Left lung (tissue), 4 donors: ENCODE measurements at regions not wholly inside any gene's neighbourhood (a gene's known extent, or its start where the extent isn't known, plus 50 kb on each side); places are given as distances from the start of the nearest gene placed in this dataset.
A peak's percentile ranks its signal among the peaks of the same experiment; 100 is the strongest.

Source experiments
- ATAC-seq: fragments of 200-7000 bp; cut with Tn5 transposase; one replicate; pipeline ENCODE4 v1.9.1; 2020; ENCODE audit warnings: moderate library complexity
- DNase-seq, 4 donors: peaks; one replicate each; pipeline ENCODE4 v3.0.0-alpha.2; 2013 to 2020
- H3K27ac ChIP-seq, 2 donors: fragments of 200-600 bp; sonication (generic) in 1 of 2; one replicate each; pipeline versions ENCODE4 v1.5.0 to v1.8.0; 2020 to 2021
- H3K27me3 ChIP-seq, 2 donors: fragments of 200-600 bp; sonication (generic) in 1 of 2; one replicate each; pipeline versions ENCODE4 v1.5.0 to v1.8.0; 2020 to 2021
- H3K36me3 ChIP-seq, 2 donors: fragments of 200-600 bp; sonication (generic) in 1 of 2; one replicate each; pipeline versions ENCODE4 v1.5.0 to v1.8.0; 2020 to 2021
- H3K4me1 ChIP-seq, 2 donors: fragments of 200-600 bp; one replicate each; pipeline ENCODE4 v1.8.0; 2021
- H3K4me3 ChIP-seq, 2 donors: fragments of 200-600 bp; sonication (generic) in 1 of 2; one replicate each; pipeline versions ENCODE4 v1.5.0 to v1.8.0; 2020 to 2021; ENCODE audit warnings: mild to moderate bottlenecking in 1 of 2
- H3K9me3 ChIP-seq, 2 donors: fragments of 200-600 bp; sonication (generic) in 1 of 2; one replicate each; pipeline versions ENCODE4 v1.5.0 to v1.8.0; 2020 to 2021
- CTCF ChIP-seq, 2 donors: fragments of 200-600 bp; sonication (generic) in 1 of 2; IDR thresholded peaks; one replicate each; pipeline versions ENCODE4 v1.5.0 to v1.8.0; 2021; ENCODE audit warnings: antibody characterized with exemption in 2 of 2
- intact Hi-C, 2 donors: fragments of 100-400 bp; cut with DNase I; formaldehyde crosslinking; loops; one replicate each; pipeline versions ENCODE4 v1.11.2 to v1.14.2; 2022
- donor health status: DM: no; HTN: yes; CAD: no.
- donor health status: DM: no; HTN: no; CAD: no.

GRCh38 chr3:89570465-89570864 lies 463.0 kb downstream of the EPHA3 start:
- Histone ChIP-seq H3K36me3 (no peaks in the 10 kb centered on the region), H3K4me3 (no peak overlapping the region), H3K9me3 (peaks cover 0 to 18% of the 10 kb centered on the region in 2 donors), H3K27me3 (no peaks in the 10 kb centered on the region), H3K27ac (no peak overlapping the region), H3K4me1 (no peaks in the 10 kb centered on the region)
- DNase-seq: peak in 1 of 4 donors; percentile 41
- intact Hi-C loops: no loop called here
- no peak for ATAC-seq
- no peak for TF ChIP-seq CTCF (IDR thresholded peaks at IDR 0.05)

GRCh38 chr3:89571298-89571697 lies 463.9 kb downstream of the EPHA3 start:
- H3K9me3 ChIP-seq: peaks cover 0 to 11% of the 10 kb centered on the region in 2 donors
- ATAC-seq: no peak
- DNase-seq: peak in 2 of 4 donors; percentile 5 to 37
- no peaks in the 10 kb centered on the region for H3K27me3 ChIP-seq
- no peaks in the 10 kb centered on the region for H3K36me3 ChIP-seq
- H3K27ac ChIP-seq: no peak overlapping the region
- no peak for TF ChIP-seq CTCF (IDR thresholded peaks at IDR 0.05)
- intact Hi-C loops: no loop called here
- H3K4me3 ChIP-seq: no peak overlapping the region
- no peaks in the 10 kb centered on the region for H3K4me1 ChIP-seq

- H3K4me3 ChIP-seq: no peak overlapping the region
- no peak for TF ChIP-seq CTCF (IDR thresholded peaks at IDR 0.05)
- intact Hi-C loops: no loop called here
- DNase-seq: peak in 3 of 4 donors; percentile 23 to 56 (median 30)
- H3K27ac ChIP-seq: no peak overlapping the region
- H3K36me3 ChIP-seq: no peaks in the 10 kb centered on the region
- no peaks in the 10 kb centered on the region for H3K27me3 ChIP-seq
- ATAC-seq: no peak
- H3K9me3 ChIP-seq: peaks cover 0 to 7% of the 10 kb centered on the region in 2 donors
- H3K4me1 ChIP-seq: no peaks in the 10 kb centered on the region
These were observed 464.3 kb downstream of the EPHA3 start for GRCh38 chr3:89571707-89572106.

GRCh38 chr3:89572261-89572660 lies 464.8 kb downstream of the EPHA3 start:
- no peak for ATAC-seq
- intact Hi-C loops: no loop called here
- H3K36me3 ChIP-seq: no peaks in the 10 kb centered on the region
- H3K4me3 ChIP-seq: no peak overlapping the region
- no peak for TF ChIP-seq CTCF (IDR thresholded peaks at IDR 0.05)
- peaks cover 0 to 2% of the 10 kb centered on the region in 2 donors for H3K9me3 ChIP-seq
- no peaks in the 10 kb centered on the region for H3K27me3 ChIP-seq
- no peak overlapping the region for H3K27ac ChIP-seq
- no peak for DNase-seq
- H3K4me1 ChIP-seq: no peaks in the 10 kb centered on the region

- DNase-seq (no peak), ATAC-seq (no peak)
- Histone ChIP-seq H3K4me3 (no peak overlapping the region), H3K27ac (no peak overlapping the region), H3K27me3 (no peaks in the 10 kb centered on the region), H3K9me3 (peaks cover 0 to 2% of the 10 kb centered on the region in 2 donors), H3K4me1 (no peaks in the 10 kb centered on the region), H3K36me3 (no peaks in the 10 kb centered on the region)
- TF ChIP-seq CTCF (IDR thresholded peaks at IDR 0.05): no peak
- intact Hi-C loops: no loop called here
These were observed 469.0 kb downstream of the EPHA3 start for GRCh38 chr3:89576417-89576816.
